Activated CD4-positive, alpha-beta T cell treated with anti-CD3 and anti-CD28 coated beads, Interleukin-2, Interleukin-4, amounts not matched to agents 100 ng/mL and 50 ng/mL, durations not matched to agents 16 hours and 8 hours (primary cell): ENCODE measurements at regions not wholly inside any gene's neighbourhood (a gene's known extent, or its start where the extent isn't known, plus 50 kb on each side); places are given as distances from the start of the nearest gene placed in this dataset.

ENCODE experiments used
- DNase-seq: peaks from one replicate; pipeline ENCODE4 v3.0.0-alpha.2; 2020; ENCODE audit warnings: low spot score

DNA sequence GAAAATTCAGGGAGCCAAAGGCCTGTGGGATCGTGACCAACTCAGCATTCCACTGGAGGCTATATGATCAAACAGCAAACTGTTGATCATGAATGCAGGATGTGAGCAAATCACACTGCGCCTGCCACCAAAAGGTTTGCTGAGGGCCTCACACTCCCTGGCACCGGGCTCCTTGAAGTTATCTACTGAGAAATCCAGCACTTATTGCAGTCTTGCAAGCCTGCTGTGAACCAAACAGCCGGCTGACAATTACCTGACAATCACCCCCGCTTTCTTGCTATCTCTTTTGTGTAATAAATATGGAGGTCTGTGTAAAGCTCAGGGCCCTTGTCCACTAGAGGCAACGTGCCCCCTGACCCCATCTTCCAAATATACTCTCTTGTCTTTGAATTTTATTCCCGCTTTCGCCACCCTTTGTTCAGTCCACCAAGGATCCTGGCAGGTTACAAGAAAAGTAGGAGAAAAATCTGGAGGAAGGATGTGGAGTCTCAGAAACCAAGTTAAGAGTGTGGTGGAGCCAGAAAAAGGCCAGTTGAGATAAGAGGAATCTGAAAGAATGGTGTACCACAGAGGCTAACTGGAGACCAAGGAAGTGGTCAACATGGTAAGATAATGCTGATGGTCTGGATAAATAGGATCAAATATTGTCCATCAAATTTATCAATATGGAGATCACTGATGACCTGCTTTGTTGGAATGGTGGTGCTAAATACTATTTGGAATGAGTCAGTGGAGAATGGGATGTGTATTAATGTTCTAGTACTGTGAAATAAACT, 229.2 kb downstream of the ALX1 start:
- no peak for DNase-seq

- no peak for DNase-seq
Measured at GRCh38 chr12:85509857-85510256, 229.8 kb downstream of the ALX1 start.

- no peak for DNase-seq
Measured at GRCh38 chr12:85516039-85516438, 236.0 kb downstream of the ALX1 start.

DNA sequence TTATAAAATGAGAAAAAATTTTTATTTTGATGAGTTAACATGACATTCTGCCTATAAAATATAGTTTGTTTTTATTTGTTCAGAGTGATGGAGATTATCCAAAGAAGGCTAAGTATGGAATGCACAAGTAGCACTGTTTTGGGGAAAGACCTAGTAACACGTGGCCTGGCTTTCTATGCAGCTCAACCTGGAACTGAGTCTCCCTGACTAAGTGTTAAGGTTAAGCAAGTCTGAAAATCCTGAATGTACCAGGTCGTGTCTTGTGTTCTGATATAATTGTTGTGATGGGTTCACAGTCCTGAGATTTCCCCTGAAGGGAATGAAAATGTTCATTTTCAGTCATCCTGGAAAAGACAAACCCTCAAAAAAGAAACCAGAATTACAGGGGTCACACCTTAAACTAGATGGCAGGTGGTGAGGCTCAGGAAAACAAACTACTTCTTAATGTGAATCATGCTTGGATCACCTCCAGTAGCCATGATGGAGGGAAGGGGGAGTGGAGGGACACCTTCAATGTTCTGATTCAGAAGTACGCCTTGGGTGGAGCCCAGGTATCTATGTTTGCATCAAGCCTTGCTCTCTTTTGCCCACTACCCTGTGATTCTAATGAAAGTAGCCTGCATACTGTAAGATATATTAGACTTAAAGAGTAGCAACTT, 236.8 kb downstream of the ALX1 start:
- no peak for DNase-seq

- DNase-seq, result no peak
Measured at GRCh38 chr12:85519163-85519562, 239.1 kb downstream of the ALX1 start.

- DNase-seq, result no peak
Measured at GRCh38 chr12:85523197-85523596, 243.2 kb downstream of the ALX1 start.

GRCh38 chr12:85527192-85527591, 247.2 kb downstream of the ALX1 start:
- DNase-seq, result no peak

GRCh38 chr12:85529896-85530295, 249.9 kb downstream of the ALX1 start:
- DNase-seq, result no peak

GRCh38 chr12:85530456-85530855, 250.4 kb downstream of the ALX1 start:
- DNase-seq, result no peak

DNA sequence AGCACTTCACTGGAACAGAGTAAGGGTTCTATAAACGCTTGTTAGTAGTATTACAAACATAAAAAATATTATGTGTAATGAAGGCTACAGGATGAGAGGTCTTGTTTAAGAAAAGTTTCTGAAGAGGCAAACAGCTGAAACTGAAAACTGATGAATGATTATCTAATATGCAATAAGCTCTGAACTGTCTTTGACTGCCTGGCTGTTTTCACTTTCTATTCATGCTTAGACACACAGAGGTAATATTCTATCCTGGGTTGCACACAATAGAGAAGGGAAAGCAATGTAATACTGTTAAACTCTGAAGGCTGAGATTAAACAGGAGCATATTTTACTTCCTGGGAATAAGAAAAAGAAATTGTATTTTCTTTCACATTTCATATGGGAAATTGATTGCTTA, 251.3 kb downstream of the ALX1 start:
- no peak for DNase-seq

- no peak for DNase-seq
Measured at GRCh38 chr12:85549640-85550039, 269.6 kb downstream of the ALX1 start.

DNA sequence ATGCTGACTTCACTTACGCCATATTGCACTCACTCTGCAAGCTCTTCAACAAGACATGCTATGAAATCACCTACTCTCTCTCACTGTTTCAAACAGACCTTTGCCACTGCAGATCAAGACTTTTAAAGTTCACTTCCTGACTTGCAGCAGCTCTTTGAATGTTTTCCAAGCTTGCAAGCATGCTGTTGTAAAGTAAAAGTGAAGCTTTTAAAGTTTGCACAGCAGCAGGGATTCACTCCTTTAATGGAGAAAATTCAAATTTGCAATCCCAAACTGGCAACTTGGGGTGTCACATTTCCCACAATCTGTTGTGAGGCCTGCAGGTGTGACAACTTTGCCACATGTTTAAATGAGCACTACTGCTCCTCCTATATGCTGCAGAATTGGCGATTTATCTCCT, 270.9 kb downstream of the ALX1 start:
- no peak for DNase-seq

- DNase-seq, result no peak
Measured at GRCh38 chr12:85552461-85552860, 272.4 kb downstream of the ALX1 start.

DNA sequence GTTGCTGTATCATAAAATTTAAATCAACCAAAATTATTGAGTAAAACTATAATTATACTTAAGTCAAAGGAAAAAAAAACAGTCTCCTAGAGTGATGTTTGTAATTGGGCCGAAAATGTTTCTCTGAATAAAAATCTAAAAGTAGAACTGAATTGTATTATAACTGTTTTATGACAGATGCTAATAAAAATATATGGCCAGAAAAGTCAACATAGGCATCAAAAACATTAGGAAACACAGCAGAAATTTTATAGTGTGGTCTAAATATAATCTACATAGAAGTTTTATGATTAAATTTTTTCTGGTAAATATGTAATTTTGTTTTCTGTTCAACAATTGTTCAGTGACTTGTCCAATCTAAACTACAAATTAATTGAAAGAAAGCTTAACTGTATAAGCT, 277.8 kb downstream of the ALX1 start:
- DNase-seq, result no peak

- no peak for DNase-seq
Measured at GRCh38 chr12:85558684-85559083, 277.5 kb downstream of the RASSF9 start.

DNA sequence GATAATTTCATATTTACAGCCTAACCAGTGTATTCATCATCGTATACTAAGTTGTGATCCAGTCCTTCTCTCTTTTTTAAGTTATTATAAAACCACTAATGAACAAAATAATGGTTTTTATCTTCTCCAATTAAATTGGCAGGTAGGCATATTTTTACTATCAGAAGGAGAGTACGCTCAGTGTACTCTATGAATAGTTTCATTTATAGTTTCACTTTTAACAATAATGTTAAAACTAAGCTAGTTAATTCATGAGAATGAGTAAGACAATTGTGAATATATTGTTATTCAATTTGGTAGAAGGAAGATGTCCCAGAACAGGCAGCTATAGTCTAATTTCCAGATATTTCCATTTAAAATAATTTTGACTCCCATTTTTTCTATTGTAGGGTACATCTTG, 277.1 kb downstream of the RASSF9 start:
- DNase-seq, result no peak

GRCh38 chr12:85559536-85559935, 276.7 kb downstream of the RASSF9 start:
- no peak for DNase-seq

DNA sequence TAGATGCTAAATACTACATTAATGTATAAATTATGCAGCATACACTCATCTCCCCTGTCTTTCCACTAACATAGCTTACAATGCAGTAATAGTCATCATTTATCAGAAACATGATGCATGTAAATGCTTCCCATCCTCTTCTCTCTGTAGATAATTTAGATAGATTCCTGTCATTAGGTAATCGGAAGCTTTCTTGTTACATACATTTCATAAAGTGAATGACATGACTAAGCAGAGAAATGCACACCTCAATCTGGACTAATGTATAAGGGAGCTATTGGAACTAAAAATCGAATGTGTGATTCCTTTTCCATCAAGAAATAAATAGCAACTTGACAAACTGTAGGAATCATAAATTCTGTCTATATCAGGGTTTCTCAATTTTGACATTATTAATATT, 273.4 kb downstream of the RASSF9 start:
- no peak for DNase-seq

- no peak for DNase-seq
Measured at GRCh38 chr12:85564786-85565185, 271.4 kb downstream of the RASSF9 start.

GRCh38 chr12:85568395-85569103, 267.7 kb downstream of the RASSF9 start:
- DNase-seq, result no peak

DNA sequence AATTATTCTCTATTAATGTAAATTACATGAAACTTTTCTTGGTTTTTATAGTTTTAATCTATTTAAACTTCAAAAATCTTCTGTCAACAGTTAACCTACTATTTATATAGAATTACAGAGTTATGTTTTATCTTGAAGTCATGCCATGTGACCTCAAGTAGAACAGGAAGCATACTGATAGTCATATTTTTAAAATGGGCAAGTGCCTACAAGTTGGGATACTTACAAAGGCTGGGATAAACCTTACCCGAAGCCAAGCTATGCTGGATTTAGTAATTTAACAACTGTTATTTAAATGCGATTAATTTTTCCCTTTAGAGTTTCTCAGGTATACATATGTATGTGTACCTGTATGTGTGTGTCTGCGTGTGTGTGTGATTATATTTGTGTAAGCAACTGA, 266.9 kb downstream of the RASSF9 start:
- no peak for DNase-seq

DNA sequence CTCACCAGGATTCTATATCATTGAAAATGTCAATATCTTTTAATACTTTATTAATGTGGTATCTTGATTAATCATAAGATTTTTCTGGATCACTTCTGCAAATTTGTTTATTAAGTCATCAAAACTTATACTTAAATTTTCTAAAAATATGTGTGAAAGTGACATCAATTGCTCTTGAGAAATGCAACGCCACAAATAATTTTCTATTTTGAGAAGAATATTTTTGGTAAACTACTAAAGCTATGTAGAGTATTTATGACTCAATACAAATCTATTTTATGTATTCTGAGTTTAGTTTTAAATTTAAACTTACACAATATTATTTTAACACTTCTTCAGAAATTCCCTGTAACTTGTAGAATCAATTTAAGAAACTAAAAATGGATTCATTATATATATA, 263.3 kb downstream of the RASSF9 start:
- DNase-seq, result no peak

DNA sequence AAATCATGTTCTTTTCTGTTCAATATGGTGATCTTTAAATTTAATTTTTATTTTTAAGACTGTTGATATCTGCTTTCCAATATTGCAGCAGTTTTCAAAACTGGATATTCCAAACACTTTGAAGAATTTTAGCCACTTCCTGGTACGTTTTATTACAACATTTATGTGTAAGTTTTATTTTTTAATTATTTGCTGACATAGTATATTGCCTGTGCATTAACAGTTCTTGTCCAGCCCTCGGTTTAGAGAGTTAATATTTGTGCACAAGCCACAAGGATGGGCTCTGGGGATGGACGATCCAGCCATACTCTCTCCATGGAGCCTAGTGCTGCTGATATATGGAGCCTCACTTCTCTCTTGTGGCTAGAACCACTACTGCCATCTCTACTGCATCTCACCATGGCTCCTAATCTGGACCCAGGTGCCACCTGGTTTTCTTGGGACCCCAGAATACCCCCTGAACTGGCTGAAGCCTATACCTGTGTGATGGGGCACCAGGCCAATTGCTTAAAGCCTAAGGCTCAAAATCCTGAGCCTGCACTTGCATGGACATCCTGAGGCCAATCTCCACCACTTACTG, 262.5 kb downstream of the RASSF9 start:
- DNase-seq, result no peak
